Esophagus squamous epithelium (tissue), 5 donors: ENCODE measurements at regions not wholly inside any gene's neighbourhood (a gene's known extent, or its start where the extent isn't known, plus 50 kb on each side); places are given as distances from the start of the nearest gene placed in this dataset.

Source experiments
- DNase-seq: peaks from one replicate; lab custom pipeline; 2025; lab: John Stamatoyannopoulos, UW
- H3K27ac ChIP-seq, 4 donors: fragments of 200-600 bp; sonication (generic); one replicate each; pipeline ENCODE4 v1.5.1; 2016 to 2019; ENCODE audit warnings: mild to moderate bottlenecking in 1 of 4
- H3K27me3 ChIP-seq, 4 donors: fragments of 200-600 bp; sonication (generic); 1 replicate in 3 of 4; 2 replicates in 1 of 4; pipeline versions ENCODE4 v1.5.1 to v1.6.0; 2017 to 2021; ENCODE audit warnings: antibody characterized with exemption in 1 of 4
- H3K36me3 ChIP-seq, 3 donors: fragments of 200-600 bp; sonication (generic); one replicate each; pipeline ENCODE4 v1.5.1; 2016 to 2019
- H3K4me1 ChIP-seq, 3 donors: fragments of 200-600 bp; sonication (generic); one replicate each; pipeline ENCODE4 v1.5.1; 2017 to 2019
- H3K4me3 ChIP-seq, 4 donors: fragments of 200-600 bp; sonication (generic); 1 replicate in 3 of 4; 2 replicates in 1 of 4; pipeline ENCODE4 v1.5.1; 2016 to 2019; ENCODE audit warnings: mild to moderate bottlenecking in 2 of 4, moderate library complexity in 1 of 4
- H3K9me3 ChIP-seq, 3 donors: fragments of 200-600 bp; sonication (generic); one replicate each; pipeline ENCODE4 v1.5.1; 2016 to 2019
- CTCF ChIP-seq, 6 experiments: fragments of 450-650 bp in 4 of 6; fragments of 200-600 bp in 2 of 6; sonication (generic) in 2 of 6; IDR thresholded peaks; one replicate each; pipeline ENCODE4 v1.5.1; 2016 to 2019; ENCODE audit warnings: antibody characterized with exemption in 6 of 6, mild to moderate bottlenecking in 4 of 6, moderate library complexity in 4 of 6
- POLR2A ChIP-seq, 4 donors: fragments of 450-650 bp; IDR thresholded peaks; one replicate each; pipeline ENCODE4 v1.6.1; 2017; ENCODE audit warnings: antibody characterized with exemption in 4 of 4, mild to moderate bottlenecking in 4 of 4, moderate library complexity in 3 of 4
- whole genome bisulfite sequencing, 2 donors: methylation state at CpG; one replicate each; pipeline ENCODE4 v1.1.5; 2018; 5-methylcytosine and 5-hydroxymethylcytosine counted together
- intact Hi-C: fragments of 100-400 bp; cut with DNase I; formaldehyde crosslinking; loops from one replicate; pipeline ENCODE4 v1.15.0; 2022
- donor health status: DM: yes; HTN: yes; CAD: no.

DNA sequence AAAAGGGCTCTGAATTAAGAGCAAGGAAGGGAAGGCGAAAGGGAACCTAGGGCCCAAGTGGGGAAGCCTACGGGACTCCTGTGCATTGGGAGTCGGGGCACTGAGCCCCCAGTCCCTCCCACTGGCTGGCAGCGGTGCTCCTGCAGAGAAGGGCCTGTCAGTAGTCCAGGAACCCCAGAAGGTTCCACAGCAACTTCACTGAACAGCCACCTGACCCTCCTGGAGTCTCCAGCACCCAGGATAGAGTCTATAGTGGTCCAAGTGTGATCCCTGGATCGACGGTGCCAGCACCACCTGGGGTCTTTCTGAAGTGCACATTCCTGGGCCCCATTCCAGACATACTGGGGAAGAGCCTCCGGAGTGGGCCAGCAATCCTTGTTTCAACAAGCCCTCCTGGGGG is 100.0 kb upstream of the B3GAT1 start:
- Histone ChIP-seq H3K36me3 (no peaks in the 10 kb centered on the region), H3K4me1 (no peaks in the 10 kb centered on the region), H3K27me3 (peaks cover 0 to 43% (median 0%) of the 10 kb centered on the region in 4 donors), H3K27ac (no peak overlapping the region), H3K4me3 (no peak overlapping the region), H3K9me3 (no peaks in the 10 kb centered on the region)
- intact Hi-C loops, result no loop called here
- 73 to 90% methylated on average over 4 of the region's 7 CpGs for WGBS, 2 donors
- TF ChIP-seq POLR2A (IDR thresholded peaks at IDR 0.05) (no peak), CTCF (IDR thresholded peaks at IDR 0.05) (no peak)
- DNase-seq, result no peak

GRCh38 chr11:134511255-134511654 is 99.2 kb upstream of the B3GAT1 start:
- no peak for DNase-seq
- no peaks in the 10 kb centered on the region for H3K9me3 ChIP-seq

DNA sequence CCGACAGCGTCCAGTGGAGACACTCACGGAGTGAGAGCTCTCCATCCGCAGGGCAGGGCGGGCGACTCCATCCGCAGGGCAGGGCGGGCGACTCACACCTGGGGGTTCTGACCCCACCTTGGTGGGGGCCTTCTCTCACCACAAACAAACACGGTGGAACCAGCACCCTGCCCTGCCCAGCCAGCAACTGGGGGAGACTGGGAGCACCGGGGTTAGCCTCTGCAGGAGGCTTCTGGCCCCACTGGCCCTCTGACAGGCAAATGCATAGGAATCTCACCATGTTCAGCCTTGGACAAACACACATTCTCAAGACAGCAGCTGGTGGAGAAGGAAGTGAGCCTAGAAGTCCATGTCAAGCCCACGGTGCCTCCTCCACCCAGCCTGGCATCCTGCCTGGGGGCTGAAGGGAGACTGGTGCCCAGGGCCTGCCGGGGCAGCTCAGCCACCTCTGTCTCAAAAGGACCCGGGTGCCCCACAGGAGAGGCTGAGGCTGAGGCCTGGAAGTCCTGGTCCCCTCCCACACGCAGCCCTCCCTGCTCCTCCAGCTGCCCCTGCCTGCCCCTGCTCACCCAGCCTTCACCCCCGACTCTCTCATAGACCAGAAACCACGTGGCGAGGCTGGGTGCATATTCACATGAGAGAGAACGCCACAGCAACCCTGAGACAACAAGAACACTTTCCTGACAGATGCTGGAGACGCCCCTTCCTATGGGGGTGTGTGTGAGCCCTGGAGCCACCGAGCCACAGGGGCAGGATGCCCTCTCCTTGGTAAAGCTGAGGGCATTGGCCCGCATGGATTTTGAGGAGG is 98.4 kb upstream of the B3GAT1 start:
- H3K9me3 ChIP-seq, result no peaks in the 10 kb centered on the region
- no peak for TF ChIP-seq CTCF (IDR thresholded peaks at IDR 0.05)
- TF ChIP-seq POLR2A (IDR thresholded peaks at IDR 0.05), result no peak
- H3K27me3 ChIP-seq, result peaks cover 0 to 27% (median 0%) of the 10 kb centered on the region in 4 donors
- no peak for DNase-seq
- no peak overlapping the region for H3K27ac ChIP-seq
- H3K4me3 ChIP-seq, result no peak overlapping the region
- WGBS, 2 donors, result 78 to 100% methylated on average over 1 to 6 of the region's 22 CpGs
- no peaks in the 10 kb centered on the region for H3K4me1 ChIP-seq
- no peaks in the 10 kb centered on the region for H3K36me3 ChIP-seq
- intact Hi-C loops, result no loop called here

More at GRCh38 chr11:134511255-134511654, 99.2 kb upstream of the B3GAT1 start:
- no peak overlapping the region for H3K4me3 ChIP-seq
- H3K27ac ChIP-seq, result no peak overlapping the region
- intact Hi-C loops, result no loop called here
- H3K27me3 ChIP-seq, result peaks cover 0 to 35% (median 0%) of the 10 kb centered on the region in 4 donors
- no peaks in the 10 kb centered on the region for H3K36me3 ChIP-seq
- no peaks in the 10 kb centered on the region for H3K4me1 ChIP-seq
- TF ChIP-seq CTCF (IDR thresholded peaks at IDR 0.05), result no peak
- no peak for TF ChIP-seq POLR2A (IDR thresholded peaks at IDR 0.05)
- WGBS, 2 donors, result 80% methylated on average over 1 to 2 of the region's 2 CpGs

- H3K4me3 ChIP-seq, result no peak overlapping the region
- no peak for TF ChIP-seq CTCF (IDR thresholded peaks at IDR 0.05)
- no peak for TF ChIP-seq POLR2A (IDR thresholded peaks at IDR 0.05)
- intact Hi-C loops, result no loop called here
- no peak overlapping the region for H3K27ac ChIP-seq
- no peaks in the 10 kb centered on the region for H3K36me3 ChIP-seq
- H3K9me3 ChIP-seq, result no peaks in the 10 kb centered on the region
- 40 to 83% methylated on average over 3 to 17 of the region's 20 CpGs for WGBS, 2 donors
- DNase-seq, result no peak
- H3K4me1 ChIP-seq, result no peaks in the 10 kb centered on the region
- H3K27me3 ChIP-seq, result peaks cover 0 to 21% (median 0%) of the 10 kb centered on the region in 4 donors
These were observed 97.6 kb upstream of the B3GAT1 start for GRCh38 chr11:134509381-134510232.
